GM12865 (cell line): ENCODE measurements at regions not wholly inside any gene's neighbourhood (a gene's known extent, or its start where the extent isn't known, plus 50 kb on each side); places are given as distances from the start of the nearest gene placed in this dataset.

Source experiments
- DNase-seq: peaks from one replicate; pipeline ENCODE4 v3.0.0; 2010; ENCODE audit warnings: low read depth
- H3K4me3 ChIP-seq: 2 replicates; pipeline ENCODE4 v1.5.1; 2011; ENCODE audit warnings: mild to moderate bottlenecking, low read depth, low read length, control low read depth
- TF ChIP-seq, protein P1 (sequence below): IDR thresholded peaks from 2 replicates; pipeline ENCODE4 v1.5.1; 2011; ENCODE audit warnings: low read length, control low read depth, low read depth, inconsistent platforms; ENCODE audit not compliant: insufficient read depth; ENCODE audit errors: missing control alignments

DNA sequence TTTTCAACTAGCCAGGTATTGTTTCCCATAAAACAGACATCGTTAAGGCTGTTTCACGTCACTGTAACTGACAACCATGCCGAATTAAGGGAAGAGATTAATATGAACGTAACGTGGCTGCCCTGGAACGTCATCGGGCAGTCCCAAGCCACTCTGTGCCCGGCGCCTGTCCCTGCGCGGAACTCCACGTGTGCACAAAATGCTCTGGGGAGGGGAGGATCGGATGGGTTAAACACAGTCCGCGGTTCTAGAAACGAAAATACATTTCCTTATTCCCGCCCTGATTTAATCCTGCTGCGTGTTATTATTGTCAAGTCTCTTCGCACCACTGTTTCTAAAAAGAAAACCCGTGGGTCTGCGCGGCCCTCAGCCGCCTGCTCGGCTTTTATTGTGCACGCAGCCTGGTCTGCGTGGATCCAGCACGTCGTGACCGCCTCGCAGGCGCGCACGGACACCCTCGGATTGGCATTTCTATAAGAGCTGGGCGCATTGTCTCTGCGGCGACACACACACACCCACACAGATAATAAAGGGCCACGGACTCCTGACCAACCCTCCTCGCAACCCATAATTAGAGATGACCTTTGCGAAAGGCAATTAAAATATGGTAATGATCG is 69.6 kb upstream of the BCOR start:
- H3K4me3 ChIP-seq: no peak overlapping the region

DNA sequence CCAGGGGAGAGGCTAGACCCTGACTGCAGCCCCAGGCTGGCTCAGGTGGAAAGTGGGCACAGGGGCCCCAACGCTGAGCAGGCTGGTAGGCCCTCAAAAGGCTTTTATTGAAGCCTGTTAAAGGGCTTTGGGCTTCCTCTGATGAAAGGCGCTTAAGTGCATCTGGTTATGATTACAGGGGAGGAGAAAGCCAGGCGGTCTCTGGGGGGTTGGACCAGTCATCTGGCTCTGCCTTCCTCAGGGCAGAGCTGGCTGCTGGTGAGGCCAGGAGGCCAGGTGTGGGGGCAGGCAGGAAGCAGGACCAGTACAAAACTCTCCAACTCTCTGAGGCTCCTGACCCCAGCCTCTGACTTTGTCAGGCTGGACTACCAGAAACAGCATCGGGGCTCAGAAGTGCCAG is 68.8 kb upstream of the BCOR start:
- DNase-seq: no peak
- TF ChIP-seq, protein P1, sequence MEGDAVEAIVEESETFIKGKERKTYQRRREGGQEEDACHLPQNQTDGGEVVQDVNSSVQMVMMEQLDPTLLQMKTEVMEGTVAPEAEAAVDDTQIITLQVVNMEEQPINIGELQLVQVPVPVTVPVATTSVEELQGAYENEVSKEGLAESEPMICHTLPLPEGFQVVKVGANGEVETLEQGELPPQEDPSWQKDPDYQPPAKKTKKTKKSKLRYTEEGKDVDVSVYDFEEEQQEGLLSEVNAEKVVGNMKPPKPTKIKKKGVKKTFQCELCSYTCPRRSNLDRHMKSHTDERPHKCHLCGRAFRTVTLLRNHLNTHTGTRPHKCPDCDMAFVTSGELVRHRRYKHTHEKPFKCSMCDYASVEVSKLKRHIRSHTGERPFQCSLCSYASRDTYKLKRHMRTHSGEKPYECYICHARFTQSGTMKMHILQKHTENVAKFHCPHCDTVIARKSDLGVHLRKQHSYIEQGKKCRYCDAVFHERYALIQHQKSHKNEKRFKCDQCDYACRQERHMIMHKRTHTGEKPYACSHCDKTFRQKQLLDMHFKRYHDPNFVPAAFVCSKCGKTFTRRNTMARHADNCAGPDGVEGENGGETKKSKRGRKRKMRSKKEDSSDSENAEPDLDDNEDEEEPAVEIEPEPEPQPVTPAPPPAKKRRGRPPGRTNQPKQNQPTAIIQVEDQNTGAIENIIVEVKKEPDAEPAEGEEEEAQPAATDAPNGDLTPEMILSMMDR: no peak
- H3K4me3 ChIP-seq: no peak overlapping the region

More for the DNA sequence above, 69.6 kb upstream of the BCOR start:
- DNase-seq: no peak
- TF ChIP-seq, protein P1: no peak

DNA sequence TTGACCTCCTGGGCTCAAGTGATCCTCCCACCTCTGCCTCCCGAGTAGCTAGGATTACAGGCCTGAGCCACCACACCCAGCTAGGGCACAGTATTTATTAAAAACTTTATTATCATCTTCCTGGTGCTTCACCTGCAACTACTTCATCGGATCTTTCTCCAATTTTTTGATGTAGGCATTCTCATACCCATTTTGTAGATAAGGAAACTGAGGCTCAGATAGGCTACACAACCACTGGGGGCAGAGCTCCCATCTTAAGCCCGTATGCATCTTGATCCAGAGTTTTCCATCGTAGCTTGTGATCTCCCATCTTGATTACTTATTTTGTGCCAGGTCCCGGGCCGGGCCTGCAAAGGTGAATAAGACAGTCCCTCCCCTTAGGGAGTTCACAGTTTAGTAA is 68.1 kb upstream of the BCOR start:
- no peak for DNase-seq

DNA sequence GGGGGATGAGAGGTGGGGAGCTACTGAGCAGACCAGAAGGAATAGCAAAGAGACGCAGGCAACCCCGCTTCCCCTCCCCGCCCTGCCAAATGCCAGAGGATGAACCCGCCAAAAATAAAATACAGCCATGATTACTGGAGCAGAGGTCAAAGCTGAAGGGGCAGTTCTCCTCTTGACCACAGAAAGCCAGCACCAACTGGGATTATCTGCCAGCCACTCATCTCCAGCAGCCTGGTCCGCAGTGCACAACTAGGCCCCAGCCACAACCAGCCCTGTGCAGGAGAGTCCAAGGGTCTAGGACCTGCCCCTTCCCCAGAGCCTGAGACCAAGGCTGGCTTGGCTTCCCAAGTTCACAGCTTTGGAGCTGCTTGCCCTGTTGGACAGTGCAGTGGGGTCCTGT is 67.4 kb upstream of the BCOR start:
- TF ChIP-seq, protein P1: no peak
- DNase-seq: no peak
- H3K4me3 ChIP-seq: no peak overlapping the region

More for the DNA sequence above, 68.1 kb upstream of the BCOR start:
- TF ChIP-seq, protein P1: no peak
- H3K4me3 ChIP-seq: no peak overlapping the region

DNA sequence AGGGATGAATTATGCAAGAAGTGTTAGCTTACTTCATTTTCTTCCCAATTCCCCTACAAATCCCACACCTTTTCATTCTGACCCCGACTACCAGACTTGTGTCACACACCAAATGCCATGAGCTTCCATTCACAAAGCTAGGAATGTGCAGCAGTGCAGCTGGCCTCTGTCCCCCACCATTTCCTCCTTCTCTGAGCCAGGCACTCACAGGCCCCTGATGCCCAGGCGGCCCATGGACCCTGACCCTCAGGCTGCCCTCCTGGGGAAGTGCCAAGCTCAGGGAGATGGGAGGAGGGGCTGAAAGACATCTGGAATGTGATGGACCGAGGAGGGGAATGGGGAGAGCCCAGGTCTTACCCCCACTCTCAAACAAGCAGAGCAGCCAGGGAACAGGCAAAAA is 67.0 kb upstream of the BCOR start:
- H3K4me3 ChIP-seq: no peak overlapping the region
- TF ChIP-seq, protein P1: no peak

DNA sequence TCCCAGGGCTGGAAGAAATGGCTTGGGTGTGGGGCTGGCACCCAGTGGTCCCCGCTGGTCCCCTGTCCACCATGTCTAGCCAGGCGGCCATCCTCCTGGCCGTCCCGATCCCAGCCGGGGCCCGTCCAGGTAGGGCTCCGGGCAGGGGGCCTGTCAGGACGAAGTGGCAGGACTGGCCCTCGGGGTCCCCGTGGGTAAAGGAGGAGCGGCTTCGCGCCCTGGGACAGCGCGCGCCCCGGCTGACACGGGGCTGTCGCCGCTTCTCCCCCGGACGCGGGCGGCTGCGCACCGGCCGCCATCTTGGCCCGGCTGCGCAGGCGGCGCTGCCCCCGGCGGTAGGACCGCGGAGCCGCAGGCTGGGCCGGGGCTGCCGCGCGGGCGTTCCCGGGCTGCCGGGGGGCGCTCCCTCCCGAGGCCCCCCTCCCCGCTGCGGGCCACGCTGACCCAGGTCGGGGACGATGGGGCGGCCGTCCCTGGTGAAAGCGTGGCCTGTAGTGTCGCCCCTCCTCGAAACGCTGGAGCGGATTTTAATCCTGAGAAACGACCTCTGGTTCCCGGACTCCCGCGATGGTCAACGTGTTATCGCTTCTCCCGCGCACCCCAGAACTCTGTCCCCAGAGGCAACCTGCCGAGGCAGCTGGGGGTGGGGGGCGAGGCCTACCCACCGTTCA is 60.4 kb upstream of the BCOR start:
- DNase-seq: no peak
- TF ChIP-seq, protein P1: peak; percentile 32
- H3K4me3 ChIP-seq: peak overlapping the region; percentile 37

More for the DNA sequence above, 67.0 kb upstream of the BCOR start:
- DNase-seq: no peak
